22Rv1 (cell line): ENCODE measurements at regions not wholly inside any gene's neighbourhood (a gene's known extent, or its start where the extent isn't known, plus 50 kb on each side); places are given as distances from the start of the nearest gene placed in this dataset.
"Not testable (repeated sequence)": the region's sequence is repeated elsewhere in the genome, so short reads cannot be mapped to it uniquely, and the experiment has no call there.

Source experiments
- H3K27ac ChIP-seq: fragments of 450-650 bp; 2 replicates; pipeline ENCODE4 v1.5.1; 2017
- CTCF ChIP-seq: fragments of 450-650 bp; IDR thresholded peaks from 2 replicates; pipeline ENCODE4 v1.5.1; 2017; ENCODE audit warnings: mild to moderate bottlenecking
- ZFX ChIP-seq: fragments of 450-650 bp; IDR thresholded peaks from 2 replicates; pipeline ENCODE4 v1.6.1; 2017; ENCODE audit warnings: antibody characterized with exemption, borderline replicate concordance

- no peak overlapping the region for H3K27ac ChIP-seq
- TF ChIP-seq CTCF (no peak), ZFX (no peak)
Measured at GRCh38 chr2:12918138-12918834, 201.6 kb downstream of the TRIB2 start.

- TF ChIP-seq CTCF, result no peak
- no peak for TF ChIP-seq ZFX
- no peak overlapping the region for H3K27ac ChIP-seq
Measured at GRCh38 chr2:12918835-12919445, 202.2 kb downstream of the TRIB2 start.

- no peak for TF ChIP-seq CTCF
- TF ChIP-seq ZFX, result no peak
- no peak overlapping the region for H3K27ac ChIP-seq
Measured at GRCh38 chr2:12921321-12921720, 204.6 kb downstream of the TRIB2 start.

- H3K27ac ChIP-seq, result no peak overlapping the region
- TF ChIP-seq CTCF, result no peak
- TF ChIP-seq ZFX, result no peak
Measured at GRCh38 chr2:12923907-12924610, 207.3 kb downstream of the TRIB2 start.

GRCh38 chr2:12926641-12927040 is 209.9 kb downstream of the TRIB2 start:
- H3K27ac ChIP-seq, result not testable (repeated sequence)

- TF ChIP-seq ZFX, result no peak
- no peak for TF ChIP-seq CTCF
- H3K27ac ChIP-seq, result no peak overlapping the region
Measured at GRCh38 chr2:12928197-12928774, 211.6 kb downstream of the TRIB2 start.

GRCh38 chr2:12928775-12929401 is 212.2 kb downstream of the TRIB2 start:
- no peak overlapping the region for H3K27ac ChIP-seq
- no peak for TF ChIP-seq ZFX
- no peak for TF ChIP-seq CTCF
